Esophagus muscularis mucosa (tissue), 4 donors: ENCODE measurements at regions not wholly inside any gene's neighbourhood (a gene's known extent, or its start where the extent isn't known, plus 50 kb on each side); places are given as distances from the start of the nearest gene placed in this dataset.

Experiments
- DNase-seq: peaks from one replicate; pipeline ENCODE4 v3.0.0-alpha.2; 2017; ENCODE audit errors: extremely low spot score
- H3K27ac ChIP-seq, 4 donors: fragments of 200-600 bp; sonication (generic); replicated peaks in 1 of 4; 1 replicate in 3 of 4; 2 replicates in 1 of 4; pipeline ENCODE4 v1.5.1; 2016 to 2019; ENCODE audit warnings: mild to moderate bottlenecking in 1 of 4
- H3K27me3 ChIP-seq, 4 donors: fragments of 200-600 bp; sonication (generic); one replicate each; pipeline versions ENCODE4 v1.5.1 to v1.6.0; 2016 to 2019
- H3K36me3 ChIP-seq, 4 donors: fragments of 200-600 bp; sonication (generic); one replicate each; pipeline ENCODE4 v1.5.1; 2016 to 2019
- H3K4me1 ChIP-seq, 4 donors: fragments of 200-600 bp; sonication (generic); one replicate each; pipeline ENCODE4 v1.5.1; 2016 to 2019
- H3K4me3 ChIP-seq, 4 donors: fragments of 200-600 bp; sonication (generic); 1 replicate in 2 of 4; 2 replicates in 2 of 4; pipeline ENCODE4 v1.5.1; 2016 to 2019; ENCODE audit warnings: mild to moderate bottlenecking in 4 of 4, moderate library complexity in 1 of 4
- H3K9me3 ChIP-seq, 4 donors: fragments of 200-600 bp; sonication (generic); 1 replicate in 3 of 4; 2 replicates in 1 of 4; pipeline ENCODE4 v1.5.1; 2016 to 2019
- EP300 ChIP-seq: sonication (generic); formaldehyde crosslinking; IDR thresholded peaks from one replicate; pipeline ENCODE4 v1.6.1; 2017; ENCODE audit warnings: antibody characterized with exemption
- POLR2A ChIP-seq: fragments of 450-650 bp; IDR thresholded peaks from one replicate; pipeline ENCODE4 v1.6.1; 2017; ENCODE audit warnings: antibody characterized with exemption, moderate library complexity, mild to moderate bottlenecking, low read depth
- POLR2AphosphoS5 ChIP-seq, 2 donors: sonication (generic); formaldehyde crosslinking; IDR thresholded peaks; one replicate each; pipeline ENCODE4 v1.6.1; 2017; ENCODE audit warnings: antibody characterized with exemption in 2 of 2
- WGBS: methylation state at CpG from one replicate; pipeline ENCODE4 v1.1.5; 2018; 5-methylcytosine and 5-hydroxymethylcytosine counted together
- intact Hi-C: fragments of 100-400 bp; cut with DNase I; formaldehyde crosslinking; loops from one replicate; pipeline ENCODE4 v1.15.1; 2023
- TF ChIP-seq, protein P1 (sequence below), 3 experiments: fragments of 200-600 bp in 2 of 3; fragments of 450-650 bp in 1 of 3; sonication (generic) in 2 of 3; IDR thresholded peaks; one replicate each; pipeline ENCODE4 v1.5.1; 2017 to 2019; ENCODE audit warnings: antibody characterized with exemption in 3 of 3, mild to moderate bottlenecking in 2 of 3, moderate library complexity in 1 of 3

DNA sequence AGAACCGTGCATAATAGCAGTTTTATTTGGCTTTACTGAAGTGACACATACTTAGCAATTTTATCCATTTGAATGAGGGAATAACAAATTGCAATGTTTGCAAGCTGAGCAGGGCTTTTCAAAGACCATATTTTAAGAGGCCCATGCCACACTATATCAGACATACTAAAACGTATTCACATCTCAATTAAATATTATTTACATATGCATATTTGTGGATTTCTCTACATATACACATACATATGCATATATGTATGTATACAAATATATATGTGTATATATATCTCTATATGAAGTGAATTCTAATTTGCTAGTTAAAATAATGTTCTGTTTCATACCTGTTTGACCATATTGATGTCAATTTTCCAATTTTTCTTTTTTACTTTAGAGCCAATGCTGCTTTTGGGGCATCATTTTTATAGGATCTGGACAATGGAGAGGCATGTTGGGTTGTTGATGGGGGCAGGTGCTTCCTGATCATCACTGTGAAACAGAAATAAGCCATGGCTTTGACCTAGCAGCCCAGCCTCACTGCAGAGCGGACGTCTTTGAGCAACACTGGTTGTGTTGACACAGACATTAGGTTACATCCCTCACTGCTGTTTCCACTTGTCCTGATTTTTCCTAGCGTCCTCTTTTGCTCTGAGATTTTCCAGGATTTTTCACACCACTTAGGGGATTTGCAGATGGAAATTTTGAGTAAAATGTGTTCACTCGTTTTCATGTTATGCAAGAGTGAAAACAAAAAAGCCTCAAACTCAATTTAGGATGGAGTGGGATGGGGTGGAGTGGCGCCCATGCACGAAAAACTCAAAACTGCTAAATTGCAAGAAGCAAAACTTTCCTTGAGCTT, 56.9 kb downstream of the RDH14 start:
- intact Hi-C loops = no loop called here
- Histone ChIP-seq H3K9me3 (no peaks in the 10 kb centered on the region), H3K27ac (no peak overlapping the region), H3K4me3 (no peak overlapping the region), H3K27me3 (no peaks in the 10 kb centered on the region), H3K4me1 (peaks cover 0 to under 1% (median 0%) of the 10 kb centered on the region in 4 donors), H3K36me3 (no peaks in the 10 kb centered on the region)
- DNase-seq = no peak
- 68% methylated on average over 8 of the region's 8 CpGs for WGBS
- no peak for TF ChIP-seq EP300
- no peak for TF ChIP-seq POLR2A
- TF ChIP-seq, protein P1, sequence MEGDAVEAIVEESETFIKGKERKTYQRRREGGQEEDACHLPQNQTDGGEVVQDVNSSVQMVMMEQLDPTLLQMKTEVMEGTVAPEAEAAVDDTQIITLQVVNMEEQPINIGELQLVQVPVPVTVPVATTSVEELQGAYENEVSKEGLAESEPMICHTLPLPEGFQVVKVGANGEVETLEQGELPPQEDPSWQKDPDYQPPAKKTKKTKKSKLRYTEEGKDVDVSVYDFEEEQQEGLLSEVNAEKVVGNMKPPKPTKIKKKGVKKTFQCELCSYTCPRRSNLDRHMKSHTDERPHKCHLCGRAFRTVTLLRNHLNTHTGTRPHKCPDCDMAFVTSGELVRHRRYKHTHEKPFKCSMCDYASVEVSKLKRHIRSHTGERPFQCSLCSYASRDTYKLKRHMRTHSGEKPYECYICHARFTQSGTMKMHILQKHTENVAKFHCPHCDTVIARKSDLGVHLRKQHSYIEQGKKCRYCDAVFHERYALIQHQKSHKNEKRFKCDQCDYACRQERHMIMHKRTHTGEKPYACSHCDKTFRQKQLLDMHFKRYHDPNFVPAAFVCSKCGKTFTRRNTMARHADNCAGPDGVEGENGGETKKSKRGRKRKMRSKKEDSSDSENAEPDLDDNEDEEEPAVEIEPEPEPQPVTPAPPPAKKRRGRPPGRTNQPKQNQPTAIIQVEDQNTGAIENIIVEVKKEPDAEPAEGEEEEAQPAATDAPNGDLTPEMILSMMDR (IDR thresholded peaks at IDR 0.05) = no peak
- no peak for TF ChIP-seq POLR2AphosphoS5 (IDR thresholded peaks at IDR 0.05)

DNA sequence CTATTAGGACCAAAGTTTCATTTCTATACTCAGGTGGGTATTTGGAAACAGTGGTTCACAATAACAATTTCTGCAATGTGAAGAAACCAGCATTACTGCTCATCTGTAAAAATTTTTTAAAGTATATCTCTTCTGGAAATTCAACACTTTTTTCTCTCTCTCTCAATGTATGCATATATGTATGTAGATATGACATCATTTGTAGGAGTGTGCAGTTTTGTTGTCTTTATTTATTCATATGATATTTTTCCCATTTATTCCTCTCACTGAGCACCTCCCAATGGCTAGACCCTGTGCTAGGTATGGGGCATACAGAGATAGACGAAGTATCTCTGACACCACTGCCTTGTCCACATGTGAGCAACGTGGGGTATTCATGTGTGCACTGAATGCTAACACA, 58.3 kb downstream of the RDH14 start:
- H3K4me1 ChIP-seq = peaks cover 0 to 11% (median 0%) of the 10 kb centered on the region in 4 donors
- no peak for TF ChIP-seq POLR2A
- TF ChIP-seq, protein P1 (IDR thresholded peaks at IDR 0.05) = no peak
- no peak for TF ChIP-seq EP300
- no peak for TF ChIP-seq POLR2AphosphoS5 (IDR thresholded peaks at IDR 0.05)
- no peak for DNase-seq
- 92% methylated on average over 2 of the region's 2 CpGs for WGBS
- no peak overlapping the region for H3K4me3 ChIP-seq
- no peaks in the 10 kb centered on the region for H3K36me3 ChIP-seq
- no peak overlapping the region for H3K27ac ChIP-seq
- no peaks in the 10 kb centered on the region for H3K9me3 ChIP-seq
- H3K27me3 ChIP-seq = no peaks in the 10 kb centered on the region
- intact Hi-C loops = no loop called here

DNA sequence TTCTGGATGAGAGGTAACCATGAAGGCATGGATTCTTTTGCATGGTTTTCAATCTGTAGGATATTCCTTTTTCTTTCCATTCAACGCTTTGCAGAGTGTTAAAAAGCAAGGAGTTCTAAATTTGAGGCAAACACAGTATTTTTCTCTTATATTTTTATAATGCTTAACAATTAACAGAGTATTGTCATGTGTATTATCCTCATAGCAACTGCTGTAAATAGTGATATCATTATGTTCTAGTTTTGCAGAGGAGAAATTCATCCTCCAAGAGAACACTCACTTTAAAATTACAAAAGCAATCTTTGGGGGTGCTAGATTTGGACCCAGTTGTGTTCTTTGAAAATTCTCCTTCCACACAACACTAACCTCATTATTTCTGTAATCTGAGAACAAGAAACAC, 58.7 kb downstream of the RDH14 start:
- Histone ChIP-seq H3K4me3 (no peak overlapping the region), H3K4me1 (peaks cover 0 to 11% (median 0%) of the 10 kb centered on the region in 4 donors), H3K27ac (no peak overlapping the region), H3K27me3 (no peaks in the 10 kb centered on the region), H3K36me3 (no peaks in the 10 kb centered on the region), H3K9me3 (no peaks in the 10 kb centered on the region)
- DNase-seq = no peak
- TF ChIP-seq POLR2A (no peak), POLR2AphosphoS5 (IDR thresholded peaks at IDR 0.05) (no peak), EP300 (no peak)
- TF ChIP-seq, protein P1 (IDR thresholded peaks at IDR 0.05) = no peak
- 90% methylated on average over 1 of the region's 1 CpG for WGBS
- intact Hi-C loops = no loop called here

DNA sequence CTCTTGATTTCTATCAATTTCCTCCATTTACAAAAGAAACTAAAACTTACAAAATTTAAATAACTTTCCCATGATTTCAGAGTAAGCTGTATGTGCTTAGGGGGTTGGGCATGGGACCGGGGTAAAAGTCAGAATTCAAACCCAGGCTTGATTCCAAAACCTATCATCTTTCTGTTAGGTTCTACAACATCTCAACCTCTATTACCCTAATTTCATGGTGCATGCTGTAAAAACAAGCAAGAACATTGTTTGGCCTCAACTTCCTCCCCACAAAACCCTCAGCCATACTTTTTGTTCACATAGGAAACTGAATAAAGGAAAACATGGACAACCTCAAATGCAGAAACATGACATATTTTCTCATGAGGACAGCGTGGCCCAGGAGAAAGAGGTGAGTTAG, 59.3 kb downstream of the RDH14 start:
- Histone ChIP-seq H3K27ac (no peak overlapping the region), H3K4me1 (peaks cover 0 to 11% (median 0%) of the 10 kb centered on the region in 4 donors), H3K27me3 (no peaks in the 10 kb centered on the region), H3K9me3 (no peaks in the 10 kb centered on the region), H3K36me3 (no peaks in the 10 kb centered on the region), H3K4me3 (no peak overlapping the region)
- 82% methylated on average over 2 of the region's 2 CpGs for WGBS
- DNase-seq = no peak
- intact Hi-C loops = no loop called here
- TF ChIP-seq POLR2A (no peak), POLR2AphosphoS5 (IDR thresholded peaks at IDR 0.05) (no peak), EP300 (no peak)
- TF ChIP-seq, protein P1 (IDR thresholded peaks at IDR 0.05) = no peak
